ENCODE measurements at regions not wholly inside any gene's neighbourhood (a gene's known extent, or its start where the extent isn't known, plus 50 kb on each side); places are given as distances from the start of the nearest gene placed in this dataset.
"Not testable (repeated sequence)": the region's sequence is repeated elsewhere in the genome, so short reads cannot be mapped to it uniquely, and the experiment has no call there.

GRCh38 chr14:85352588-85352987 is 177.4 kb upstream of the FLRT2 start:
- no CpG with 5 or more reads among the region's 26 CpGs for WGBS (ENCODE audit: extremely low coverage, insufficient coverage, insufficient read length)
- not testable (repeated sequence) for H3K4me1 ChIP-seq (ENCODE audit: control insufficient read depth in 1 of 2, insufficient read depth in 2 of 2, low read length in 2 of 2); H3K36me3 ChIP-seq (ENCODE audit: control insufficient read depth in 1 of 2, insufficient read depth in 2 of 2, low read length in 2 of 2); H2AK5ac ChIP-seq (ENCODE audit: low read length); H3K9ac ChIP-seq (ENCODE audit: low read length); H3K4ac ChIP-seq (ENCODE audit: low read depth, low read length); H3K18ac ChIP-seq (ENCODE audit: low read length); H2BK12ac ChIP-seq (ENCODE audit: low read length); H3K4me2 ChIP-seq (ENCODE audit: low read length); H4K8ac ChIP-seq (ENCODE audit: low read depth, low read length); H3K27me3 ChIP-seq (ENCODE audit: insufficient read depth, low read length); H4K12ac ChIP-seq (ENCODE audit: low read depth, low read length); H3K23ac ChIP-seq (ENCODE audit: low read length); H3K14ac ChIP-seq (ENCODE audit: low read length); H3K27ac ChIP-seq (ENCODE audit: low read depth, low read length); DNase-seq; H3K9me3 ChIP-seq (ENCODE audit: insufficient read depth, low read depth, low read length); H3K79me2 ChIP-seq (ENCODE audit: control insufficient read depth, insufficient read depth, low read length, poor library complexity); H2BK120ac ChIP-seq (ENCODE audit: insufficient read depth, low read length, poor library complexity); H3K79me1 ChIP-seq (ENCODE audit: low read length); H2BK5ac ChIP-seq (ENCODE audit: low read depth, low read length, poor library complexity); H2AFZ ChIP-seq (ENCODE audit: insufficient read depth, low read length, poor library complexity); H3K4me3 ChIP-seq (ENCODE audit: low read depth, low read length); H4K91ac ChIP-seq (ENCODE audit: low read depth, low read length)

GRCh38 chr14:85357120-85357519 is 172.8 kb upstream of the FLRT2 start:
- H3K14ac ChIP-seq (ENCODE audit: low read length): no peak overlapping the region
- no peak overlapping the region for H2BK12ac ChIP-seq (ENCODE audit: low read length)
- H3K4me3 ChIP-seq (ENCODE audit: low read depth, low read length): no peak overlapping the region
- H3K4ac ChIP-seq (ENCODE audit: low read depth, low read length): no peak overlapping the region
- no peak overlapping the region for H3K18ac ChIP-seq (ENCODE audit: low read length)
- no peak overlapping the region for H4K12ac ChIP-seq (ENCODE audit: low read depth, low read length)
- H3K4me2 ChIP-seq (ENCODE audit: low read length): no peak overlapping the region
- no peak overlapping the region for H3K23ac ChIP-seq (ENCODE audit: low read length)
- no peak overlapping the region for H4K8ac ChIP-seq (ENCODE audit: low read depth, low read length)
- WGBS (ENCODE audit: extremely low coverage, insufficient coverage, insufficient read length): no CpG with 5 or more reads among the region's 5 CpGs
- DNase-seq: no peak
- no peaks in the 10 kb centered on the region for H3K9me3 ChIP-seq (ENCODE audit: insufficient read depth, low read depth, low read length)
- no peak overlapping the region for H3K27ac ChIP-seq (ENCODE audit: low read depth, low read length)
- H3K9ac ChIP-seq (ENCODE audit: low read length): no peak overlapping the region
- no peaks in the 10 kb centered on the region for H3K36me3 ChIP-seq (ENCODE audit: control insufficient read depth in 1 of 2, insufficient read depth in 2 of 2, low read length in 2 of 2)
- no peak overlapping the region for H2BK5ac ChIP-seq (ENCODE audit: low read depth, low read length, poor library complexity)
- H4K91ac ChIP-seq (ENCODE audit: low read depth, low read length): no peak overlapping the region
- H2AFZ ChIP-seq (ENCODE audit: insufficient read depth, low read length, poor library complexity): no peak overlapping the region
- no peaks in the 10 kb centered on the region for H3K4me1 ChIP-seq (ENCODE audit: control insufficient read depth in 1 of 2, insufficient read depth in 2 of 2, low read length in 2 of 2)
- no peak overlapping the region for H2BK120ac ChIP-seq (ENCODE audit: insufficient read depth, low read length, poor library complexity)
- H2AK5ac ChIP-seq (ENCODE audit: low read length): no peak overlapping the region
- H3K27me3 ChIP-seq (ENCODE audit: insufficient read depth, low read length): no peaks in the 10 kb centered on the region
- H3K79me2 ChIP-seq (ENCODE audit: control insufficient read depth, insufficient read depth, low read length, poor library complexity): no peaks in the 10 kb centered on the region
- H3K79me1 ChIP-seq (ENCODE audit: low read length): no peaks in the 10 kb centered on the region

GRCh38 chr14:85358136-85358785 is 171.7 kb upstream of the FLRT2 start:
- Histone ChIP-seq H3K4me3 (ENCODE audit: low read depth, low read length) (no peak overlapping the region), H3K4me2 (ENCODE audit: low read length) (no peak overlapping the region), H3K23ac (ENCODE audit: low read length) (no peak overlapping the region), H4K8ac (ENCODE audit: low read depth, low read length) (no peak overlapping the region), H3K27me3 (ENCODE audit: insufficient read depth, low read length) (no peaks in the 10 kb centered on the region), H4K91ac (ENCODE audit: low read depth, low read length) (no peak overlapping the region), H3K9me3 (ENCODE audit: insufficient read depth, low read depth, low read length) (no peaks in the 10 kb centered on the region), H3K18ac (ENCODE audit: low read length) (no peak overlapping the region), H4K12ac (ENCODE audit: low read depth, low read length) (no peak overlapping the region), H3K4me1 (ENCODE audit: control insufficient read depth in 1 of 2, insufficient read depth in 2 of 2, low read length in 2 of 2) (no peaks in the 10 kb centered on the region), H3K79me1 (ENCODE audit: low read length) (no peaks in the 10 kb centered on the region), H3K79me2 (ENCODE audit: control insufficient read depth, insufficient read depth, low read length, poor library complexity) (no peaks in the 10 kb centered on the region), H3K14ac (ENCODE audit: low read length) (no peak overlapping the region), H3K36me3 (ENCODE audit: control insufficient read depth in 1 of 2, insufficient read depth in 2 of 2, low read length in 2 of 2) (no peaks in the 10 kb centered on the region), H3K27ac (ENCODE audit: low read depth, low read length) (no peak overlapping the region), H2BK12ac (ENCODE audit: low read length) (no peak overlapping the region), H3K9ac (ENCODE audit: low read length) (no peak overlapping the region), H2AFZ (ENCODE audit: insufficient read depth, low read length, poor library complexity) (no peak overlapping the region), H2AK5ac (ENCODE audit: low read length) (no peak overlapping the region), H3K4ac (ENCODE audit: low read depth, low read length) (no peak overlapping the region), H2BK5ac (ENCODE audit: low read depth, low read length, poor library complexity) (no peak overlapping the region), H2BK120ac (ENCODE audit: insufficient read depth, low read length, poor library complexity) (no peak overlapping the region)
- WGBS (ENCODE audit: extremely low coverage, insufficient coverage, insufficient read length): no CpG with 5 or more reads among the region's 1 CpG
- DNase-seq: no peak

GRCh38 chr14:85359505-85359904 is 170.4 kb upstream of the FLRT2 start:
- Histone ChIP-seq H3K4me2 (ENCODE audit: low read length) (no peak overlapping the region), H3K79me1 (ENCODE audit: low read length) (no peaks in the 10 kb centered on the region), H4K8ac (ENCODE audit: low read depth, low read length) (no peak overlapping the region), H3K36me3 (ENCODE audit: control insufficient read depth in 1 of 2, insufficient read depth in 2 of 2, low read length in 2 of 2) (no peaks in the 10 kb centered on the region), H4K12ac (ENCODE audit: low read depth, low read length) (no peak overlapping the region), H3K27ac (ENCODE audit: low read depth, low read length) (no peak overlapping the region), H3K9ac (ENCODE audit: low read length) (no peak overlapping the region), H3K23ac (ENCODE audit: low read length) (no peak overlapping the region), H3K18ac (ENCODE audit: low read length) (no peak overlapping the region), H2AK5ac (ENCODE audit: low read length) (no peak overlapping the region), H4K91ac (ENCODE audit: low read depth, low read length) (no peak overlapping the region), H3K14ac (ENCODE audit: low read length) (no peak overlapping the region), H2BK120ac (ENCODE audit: insufficient read depth, low read length, poor library complexity) (no peak overlapping the region), H3K4me1 (ENCODE audit: control insufficient read depth in 1 of 2, insufficient read depth in 2 of 2, low read length in 2 of 2) (no peaks in the 10 kb centered on the region), H2AFZ (ENCODE audit: insufficient read depth, low read length, poor library complexity) (no peak overlapping the region), H3K27me3 (ENCODE audit: insufficient read depth, low read length) (no peaks in the 10 kb centered on the region), H2BK12ac (ENCODE audit: low read length) (no peak overlapping the region), H3K9me3 (ENCODE audit: insufficient read depth, low read depth, low read length) (no peaks in the 10 kb centered on the region), H3K4me3 (ENCODE audit: low read depth, low read length) (no peak overlapping the region), H3K4ac (ENCODE audit: low read depth, low read length) (no peak overlapping the region), H2BK5ac (ENCODE audit: low read depth, low read length, poor library complexity) (no peak overlapping the region), H3K79me2 (ENCODE audit: control insufficient read depth, insufficient read depth, low read length, poor library complexity) (no peaks in the 10 kb centered on the region)
- DNase-seq: no peak
